ENCODE measurements at regions not wholly inside any gene's neighbourhood (a gene's known extent, or its start where the extent isn't known, plus 50 kb on each side); places are given as distances from the start of the nearest gene placed in this dataset.

- H3K27ac Mint-ChIP-seq, result no peak overlapping the region
- no peak for DNase-seq
- H3K9me3 Mint-ChIP-seq, result no peaks in the 10 kb centered on the region
- H3K27me3 Mint-ChIP-seq, result no peaks in the 10 kb centered on the region
- no peak overlapping the region for H3K4me3 Mint-ChIP-seq
- no peaks in the 10 kb centered on the region for H3K4me1 Mint-ChIP-seq
- CTCF ChIA-PET, result no interaction called here
- H3K36me3 Mint-ChIP-seq, result no peaks in the 10 kb centered on the region
Observed at GRCh38 chr9:14501366-14501765, 187.4 kb upstream of the NFIB start.

DNA sequence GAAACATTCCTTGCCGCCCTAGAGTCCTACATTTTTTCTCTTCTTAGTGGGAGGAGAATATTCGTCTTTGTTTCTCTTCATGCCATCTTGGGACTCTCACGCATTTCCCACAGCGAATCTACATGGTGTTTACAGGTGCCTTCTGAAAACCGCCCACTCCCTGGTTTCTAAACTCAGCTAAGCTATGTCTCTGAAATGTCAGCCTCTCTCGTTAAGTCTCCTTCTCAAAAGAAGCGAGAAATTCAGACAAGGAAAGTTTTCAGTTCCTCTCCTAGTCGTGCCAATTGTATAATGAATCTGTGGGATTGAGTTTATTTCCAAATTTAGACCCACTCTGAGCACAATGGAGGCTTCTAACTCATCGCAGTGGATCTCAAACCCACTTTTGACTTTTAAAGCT lies 186.8 kb upstream of the NFIB start:
- H3K9me3 Mint-ChIP-seq, result no peaks in the 10 kb centered on the region
- CTCF ChIA-PET, result no interaction called here
- no peak overlapping the region for H3K4me3 Mint-ChIP-seq
- H3K4me1 Mint-ChIP-seq, result no peaks in the 10 kb centered on the region
- H3K27me3 Mint-ChIP-seq, result no peaks in the 10 kb centered on the region
- no peak for DNase-seq
- H3K27ac Mint-ChIP-seq, result no peak overlapping the region
- H3K36me3 Mint-ChIP-seq, result no peaks in the 10 kb centered on the region

GRCh38 chr9:14499976-14500375 lies 186.0 kb upstream of the NFIB start:
- no peak for DNase-seq
- Mint-ChIP-seq H3K27ac (no peak overlapping the region), H3K9me3 (no peaks in the 10 kb centered on the region), H3K4me1 (no peaks in the 10 kb centered on the region), H3K4me3 (no peak overlapping the region), H3K36me3 (no peaks in the 10 kb centered on the region), H3K27me3 (no peaks in the 10 kb centered on the region)
- CTCF ChIA-PET, result no interaction called here

- H3K27ac Mint-ChIP-seq, result no peak overlapping the region
- no peaks in the 10 kb centered on the region for H3K36me3 Mint-ChIP-seq
- H3K27me3 Mint-ChIP-seq, result no peaks in the 10 kb centered on the region
- CTCF ChIA-PET, result no interaction called here
- H3K4me1 Mint-ChIP-seq, result no peaks in the 10 kb centered on the region
- H3K9me3 Mint-ChIP-seq, result no peaks in the 10 kb centered on the region
- H3K4me3 Mint-ChIP-seq, result no peak overlapping the region
- no peak for DNase-seq
Observed at GRCh38 chr9:14498824-14499223, 184.9 kb upstream of the NFIB start.

- CTCF ChIA-PET, result no interaction called here
- H3K4me1 Mint-ChIP-seq, result no peaks in the 10 kb centered on the region
- H3K9me3 Mint-ChIP-seq, result no peaks in the 10 kb centered on the region
- no peak overlapping the region for H3K27ac Mint-ChIP-seq
- H3K36me3 Mint-ChIP-seq, result no peaks in the 10 kb centered on the region
- no peaks in the 10 kb centered on the region for H3K27me3 Mint-ChIP-seq
- no peak overlapping the region for H3K4me3 Mint-ChIP-seq
- DNase-seq, result no peak
Observed at GRCh38 chr9:14497476-14497875, 183.5 kb upstream of the NFIB start.

DNA sequence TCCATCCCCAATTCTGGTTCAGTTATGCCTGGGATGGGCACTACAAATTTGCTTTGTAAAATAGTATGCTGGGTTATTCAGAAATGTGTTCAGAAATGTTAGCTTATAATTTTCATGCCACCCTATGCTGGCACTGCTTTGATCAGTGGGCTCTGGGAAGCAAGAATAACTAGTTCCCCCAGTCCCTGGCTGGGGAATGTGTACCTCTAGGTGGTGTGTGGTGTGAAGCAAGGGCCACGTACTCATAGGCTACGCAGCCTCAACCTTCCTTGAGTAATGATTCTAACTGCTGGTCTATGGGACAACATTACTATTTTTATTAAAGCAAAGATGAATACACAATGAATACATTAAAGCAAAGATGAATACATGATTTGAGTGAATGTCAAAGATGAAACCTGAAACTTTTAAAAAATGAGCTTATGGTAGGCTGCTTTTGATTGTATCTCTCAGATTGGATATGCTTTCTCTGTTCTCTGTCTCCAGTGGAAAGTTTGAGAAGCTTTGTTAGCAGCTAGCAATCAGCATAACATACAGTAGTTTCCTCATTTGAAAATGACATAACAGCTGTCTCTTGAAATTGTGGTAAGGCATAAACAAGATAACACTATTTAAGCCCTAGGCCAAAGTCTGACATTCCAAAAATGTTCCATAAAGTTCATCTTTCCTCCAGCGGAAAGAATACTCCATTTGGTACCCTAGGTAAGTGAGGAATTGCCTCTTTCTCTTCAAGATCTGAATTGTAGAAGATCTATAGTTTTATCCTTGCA lies 174.7 kb upstream of the NFIB start:
- H3K4me3 Mint-ChIP-seq, result no peak overlapping the region
- H3K27me3 Mint-ChIP-seq, result no peaks in the 10 kb centered on the region
- H3K27ac Mint-ChIP-seq, result no peak overlapping the region
- no peaks in the 10 kb centered on the region for H3K36me3 Mint-ChIP-seq
- no peaks in the 10 kb centered on the region for H3K9me3 Mint-ChIP-seq
- no peak for DNase-seq
- H3K4me1 Mint-ChIP-seq, result no peaks in the 10 kb centered on the region
- CTCF ChIA-PET, result interaction anchor here (0.6 kb wide), 1 partner anchor 252 kb away, joined by 4 read pairs; no protein-coding TSS in a partner anchor

DNA sequence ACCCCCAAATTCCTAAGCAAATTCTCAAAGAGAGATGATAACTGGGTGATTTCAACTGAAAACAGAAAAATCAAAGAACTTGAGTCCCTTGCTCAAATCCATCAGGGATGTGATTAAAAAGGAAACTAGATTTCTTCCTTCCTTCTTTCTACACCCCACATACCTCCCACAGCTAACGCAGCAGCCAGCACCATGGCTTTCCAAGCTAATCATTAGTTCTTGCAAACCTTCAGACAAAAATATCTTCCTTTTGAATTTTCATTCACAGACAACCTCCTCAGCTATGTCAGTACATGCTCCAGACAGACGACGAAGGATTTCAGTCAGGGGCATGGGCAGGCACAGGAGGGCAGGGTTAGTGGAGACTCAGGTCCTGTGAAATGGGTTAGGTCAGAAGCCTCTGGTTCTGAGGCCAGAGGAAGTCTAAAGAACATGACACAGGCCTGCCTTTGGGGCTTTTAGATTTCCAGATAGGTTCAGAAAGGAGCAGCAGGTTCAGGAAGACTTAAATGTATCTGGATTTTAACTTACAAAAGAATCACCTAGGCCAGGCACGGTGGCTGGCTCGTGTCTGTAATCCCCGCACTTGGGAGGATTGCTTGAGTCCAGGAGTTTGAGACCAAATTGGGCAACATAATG lies 173.7 kb upstream of the NFIB start:
- Mint-ChIP-seq H3K4me3 (no peak overlapping the region), H3K36me3 (no peaks in the 10 kb centered on the region), H3K9me3 (no peaks in the 10 kb centered on the region), H3K27ac (no peak overlapping the region), H3K27me3 (no peaks in the 10 kb centered on the region), H3K4me1 (no peaks in the 10 kb centered on the region)
- CTCF ChIA-PET, result no interaction called here
- DNase-seq, result no peak

GRCh38 chr9:14485366-14485765 lies 171.4 kb upstream of the NFIB start:
- Mint-ChIP-seq H3K27ac (no peak overlapping the region), H3K4me1 (no peaks in the 10 kb centered on the region), H3K27me3 (no peaks in the 10 kb centered on the region), H3K9me3 (no peaks in the 10 kb centered on the region), H3K4me3 (no peak overlapping the region), H3K36me3 (no peaks in the 10 kb centered on the region)
- CTCF ChIA-PET, result no interaction called here
- DNase-seq, result no peak

GRCh38 chr9:14482856-14483255 lies 168.9 kb upstream of the NFIB start:
- Mint-ChIP-seq H3K9me3 (no peaks in the 10 kb centered on the region), H3K4me3 (no peak overlapping the region), H3K36me3 (no peaks in the 10 kb centered on the region), H3K4me1 (no peaks in the 10 kb centered on the region), H3K27me3 (no peaks in the 10 kb centered on the region), H3K27ac (no peak overlapping the region)
- CTCF ChIA-PET, result no interaction called here
- no peak for DNase-seq

DNA sequence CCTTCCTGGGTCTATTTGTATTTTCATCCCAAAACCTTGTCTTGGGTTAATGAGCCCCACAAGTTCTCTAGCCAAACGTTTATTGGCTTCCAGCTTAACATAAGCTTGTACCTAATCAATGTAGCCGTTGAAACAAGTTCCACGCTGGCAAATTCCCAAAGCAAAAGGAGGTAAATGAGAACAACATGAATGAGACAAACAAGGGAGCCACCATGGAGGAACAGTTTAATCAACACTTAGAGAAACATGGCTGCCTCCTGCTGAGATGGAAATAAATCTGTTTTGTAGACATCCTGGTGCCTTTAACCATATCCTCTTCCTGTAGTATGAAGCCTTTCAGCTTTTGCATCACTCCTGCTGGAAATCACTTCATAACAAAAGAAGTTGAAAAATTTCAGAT lies 166.6 kb upstream of the NFIB start:
- Mint-ChIP-seq H3K4me1 (no peaks in the 10 kb centered on the region), H3K9me3 (no peaks in the 10 kb centered on the region), H3K4me3 (no peak overlapping the region), H3K27me3 (no peaks in the 10 kb centered on the region), H3K27ac (no peak overlapping the region), H3K36me3 (no peaks in the 10 kb centered on the region)
- no peak for DNase-seq
- CTCF ChIA-PET, result no interaction called here

DNA sequence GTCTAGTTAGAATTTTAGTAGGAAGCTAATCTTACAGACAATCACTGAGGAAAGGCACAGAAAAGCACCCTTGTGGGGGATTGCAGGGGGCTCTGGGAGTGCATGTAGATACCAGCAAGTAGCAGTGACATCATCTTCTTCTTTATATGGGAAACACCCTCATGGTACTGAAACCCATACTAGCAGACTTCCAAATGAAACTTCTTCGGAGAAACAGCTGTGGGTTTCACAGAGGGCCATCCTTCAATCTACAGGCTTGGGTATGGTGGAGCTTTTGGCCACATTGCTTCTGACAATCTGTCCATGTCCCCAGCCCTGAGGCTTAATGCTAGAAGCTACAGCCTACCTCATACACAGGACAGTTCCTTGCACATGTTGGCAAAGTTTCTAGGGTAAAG lies 165.2 kb upstream of the NFIB start:
- no peaks in the 10 kb centered on the region for H3K9me3 Mint-ChIP-seq
- H3K36me3 Mint-ChIP-seq, result no peaks in the 10 kb centered on the region
- no peaks in the 10 kb centered on the region for H3K27me3 Mint-ChIP-seq
- H3K4me3 Mint-ChIP-seq, result no peak overlapping the region
- H3K27ac Mint-ChIP-seq, result no peak overlapping the region
- H3K4me1 Mint-ChIP-seq, result no peaks in the 10 kb centered on the region
- DNase-seq, result no peak
- CTCF ChIA-PET, result no interaction called here

- DNase-seq, result no peak
- Mint-ChIP-seq H3K4me3 (no peak overlapping the region), H3K4me1 (no peaks in the 10 kb centered on the region), H3K27ac (no peak overlapping the region), H3K36me3 (no peaks in the 10 kb centered on the region), H3K27me3 (no peaks in the 10 kb centered on the region), H3K9me3 (no peaks in the 10 kb centered on the region)
- CTCF ChIA-PET, result no interaction called here
Observed at GRCh38 chr9:14478175-14479162, 164.5 kb upstream of the NFIB start.

GRCh38 chr9:14471041-14471440 lies 157.1 kb upstream of the NFIB start:
- H3K9me3 Mint-ChIP-seq, result no peaks in the 10 kb centered on the region
- no peaks in the 10 kb centered on the region for H3K4me1 Mint-ChIP-seq
- no peaks in the 10 kb centered on the region for H3K36me3 Mint-ChIP-seq
- H3K27me3 Mint-ChIP-seq, result no peaks in the 10 kb centered on the region
- H3K27ac Mint-ChIP-seq, result no peak overlapping the region
- DNase-seq, result no peak
- CTCF ChIA-PET, result no interaction called here
- no peak overlapping the region for H3K4me3 Mint-ChIP-seq

GRCh38 chr9:14467675-14468374 lies 153.9 kb upstream of the NFIB start:
- H3K4me1 Mint-ChIP-seq, result no peaks in the 10 kb centered on the region
- no peaks in the 10 kb centered on the region for H3K36me3 Mint-ChIP-seq
- no peaks in the 10 kb centered on the region for H3K27me3 Mint-ChIP-seq
- no peak overlapping the region for H3K4me3 Mint-ChIP-seq
- no peak for DNase-seq
- H3K9me3 Mint-ChIP-seq, result no peaks in the 10 kb centered on the region
- CTCF ChIA-PET, result interaction anchor here (1.5 kb wide), 1 partner anchor 301 kb away, joined by 4 read pairs; no protein-coding TSS in a partner anchor
- H3K27ac Mint-ChIP-seq, result no peak overlapping the region
